ENCODE measurements at regions not wholly inside any gene's neighbourhood (a gene's known extent, or its start where the extent isn't known, plus 50 kb on each side); places are given as distances from the start of the nearest gene placed in this dataset.

DNA sequence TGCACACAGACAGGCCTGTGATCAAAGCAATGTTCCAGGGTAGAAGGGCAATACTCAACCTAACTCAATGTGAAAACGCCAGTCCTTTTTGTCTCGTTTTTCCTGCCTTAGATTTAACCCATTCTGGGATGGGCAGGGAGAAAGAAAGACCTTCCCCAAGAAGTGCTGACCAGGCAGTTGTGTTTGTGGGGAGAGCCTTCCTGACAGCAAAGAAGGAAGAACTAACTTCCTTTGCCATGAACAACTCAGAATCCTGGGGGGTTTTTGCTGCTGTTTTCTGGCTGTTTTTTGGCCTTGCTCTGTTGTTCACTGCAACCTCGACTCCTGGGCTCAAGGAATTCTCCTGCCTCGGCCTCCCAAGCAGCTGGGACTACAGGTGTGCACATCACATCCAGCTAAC is 112.0 kb upstream of the RAB4A start:
- TF ChIP-seq, protein P1, sequence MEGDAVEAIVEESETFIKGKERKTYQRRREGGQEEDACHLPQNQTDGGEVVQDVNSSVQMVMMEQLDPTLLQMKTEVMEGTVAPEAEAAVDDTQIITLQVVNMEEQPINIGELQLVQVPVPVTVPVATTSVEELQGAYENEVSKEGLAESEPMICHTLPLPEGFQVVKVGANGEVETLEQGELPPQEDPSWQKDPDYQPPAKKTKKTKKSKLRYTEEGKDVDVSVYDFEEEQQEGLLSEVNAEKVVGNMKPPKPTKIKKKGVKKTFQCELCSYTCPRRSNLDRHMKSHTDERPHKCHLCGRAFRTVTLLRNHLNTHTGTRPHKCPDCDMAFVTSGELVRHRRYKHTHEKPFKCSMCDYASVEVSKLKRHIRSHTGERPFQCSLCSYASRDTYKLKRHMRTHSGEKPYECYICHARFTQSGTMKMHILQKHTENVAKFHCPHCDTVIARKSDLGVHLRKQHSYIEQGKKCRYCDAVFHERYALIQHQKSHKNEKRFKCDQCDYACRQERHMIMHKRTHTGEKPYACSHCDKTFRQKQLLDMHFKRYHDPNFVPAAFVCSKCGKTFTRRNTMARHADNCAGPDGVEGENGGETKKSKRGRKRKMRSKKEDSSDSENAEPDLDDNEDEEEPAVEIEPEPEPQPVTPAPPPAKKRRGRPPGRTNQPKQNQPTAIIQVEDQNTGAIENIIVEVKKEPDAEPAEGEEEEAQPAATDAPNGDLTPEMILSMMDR (IDR thresholded peaks at IDR 0.05), result no peak
- TF ChIP-seq EP300 (IDR thresholded peaks at IDR 0.05), result no peak
- TF ChIP-seq POLR2AphosphoS5 (IDR thresholded peaks at IDR 0.05), result no peak

Measured in sigmoid colon (tissue), 4 donors.